GM15510 (cell line): ENCODE measurements at regions not wholly inside any gene's neighbourhood (a gene's known extent, or its start where the extent isn't known, plus 50 kb on each side); places are given as distances from the start of the nearest gene placed in this dataset.

Source experiments
- POLR2A ChIP-seq: IDR thresholded peaks from 3 replicates; pipeline ENCODE4 v1.6.1; 2011; ENCODE audit warnings: borderline replicate concordance; ENCODE audit not compliant: insufficient read length; ENCODE audit errors: extremely low read depth

DNA sequence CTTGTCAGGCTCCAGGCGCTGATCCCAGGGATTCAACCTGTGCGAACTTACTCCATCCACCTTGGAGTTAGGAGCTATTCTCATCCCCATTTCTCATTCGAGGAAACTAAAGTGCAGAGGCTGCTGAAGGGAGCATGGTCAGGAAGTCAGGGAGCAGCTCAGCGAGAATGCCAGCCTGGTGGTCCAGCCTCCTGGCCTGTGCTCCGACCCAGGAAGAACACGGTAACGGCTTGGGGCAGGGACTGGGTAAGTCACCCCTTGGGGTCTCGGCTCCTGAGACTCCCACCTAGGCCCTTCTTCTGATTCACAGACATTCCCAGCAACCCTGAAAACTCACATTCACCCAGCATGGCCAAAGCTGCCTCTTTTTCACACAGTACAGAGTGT is 132.8 kb downstream of the CRYBB2 start:
- TF ChIP-seq POLR2A = no peak

GRCh38 chr22:25353516-25354445 is 134.3 kb downstream of the CRYBB2 start:
- TF ChIP-seq POLR2A = no peak

- no peak for TF ChIP-seq POLR2A
These were observed 135.0 kb downstream of the CRYBB2 start for GRCh38 chr22:25354456-25354855.

DNA sequence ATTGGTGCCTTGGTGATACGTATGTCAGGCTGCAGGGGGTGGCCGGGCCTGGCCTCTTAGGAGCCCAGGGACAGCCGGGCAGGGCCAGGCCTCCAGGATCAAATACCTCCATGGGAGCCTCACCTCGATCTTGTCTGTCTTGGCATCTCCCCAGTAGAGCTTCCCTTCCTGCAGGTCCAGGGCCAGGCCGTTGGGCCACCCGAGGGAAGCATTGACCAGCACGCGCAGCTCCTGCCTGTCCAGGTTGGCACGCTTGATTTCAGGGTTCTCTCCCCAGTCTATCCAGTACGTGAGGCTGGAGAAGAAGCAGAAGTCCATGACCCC is 137.7 kb downstream of the CRYBB2 start:
- no peak for TF ChIP-seq POLR2A

- no peak for TF ChIP-seq POLR2A
These were observed 138.4 kb downstream of the CRYBB2 start for GRCh38 chr22:25357606-25358420.

- no peak for TF ChIP-seq POLR2A
These were observed 139.2 kb downstream of the CRYBB2 start for GRCh38 chr22:25358421-25359170.

GRCh38 chr22:25359601-25360261 is 140.3 kb downstream of the CRYBB2 start:
- TF ChIP-seq POLR2A = no peak

DNA sequence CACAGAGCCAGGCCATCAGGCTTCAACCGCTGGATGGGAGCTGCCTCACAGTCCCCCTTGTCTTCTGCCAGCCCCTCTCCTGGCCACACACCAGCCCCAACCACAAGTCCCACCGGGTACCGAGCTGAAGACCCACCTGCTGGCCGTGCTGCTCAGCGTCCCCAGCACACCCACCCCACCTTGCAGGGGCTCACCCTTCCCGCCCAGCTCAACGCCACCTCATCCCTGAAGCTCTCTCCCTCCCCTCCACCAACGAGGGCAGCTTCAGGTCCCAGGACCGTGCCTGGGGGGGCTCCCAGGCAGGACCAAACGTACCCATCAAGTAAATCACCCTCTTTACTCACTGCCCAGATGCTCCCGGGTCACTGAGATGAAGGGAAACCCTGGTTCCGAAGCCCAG is 141.0 kb downstream of the CRYBB2 start:
- TF ChIP-seq POLR2A = no peak

DNA sequence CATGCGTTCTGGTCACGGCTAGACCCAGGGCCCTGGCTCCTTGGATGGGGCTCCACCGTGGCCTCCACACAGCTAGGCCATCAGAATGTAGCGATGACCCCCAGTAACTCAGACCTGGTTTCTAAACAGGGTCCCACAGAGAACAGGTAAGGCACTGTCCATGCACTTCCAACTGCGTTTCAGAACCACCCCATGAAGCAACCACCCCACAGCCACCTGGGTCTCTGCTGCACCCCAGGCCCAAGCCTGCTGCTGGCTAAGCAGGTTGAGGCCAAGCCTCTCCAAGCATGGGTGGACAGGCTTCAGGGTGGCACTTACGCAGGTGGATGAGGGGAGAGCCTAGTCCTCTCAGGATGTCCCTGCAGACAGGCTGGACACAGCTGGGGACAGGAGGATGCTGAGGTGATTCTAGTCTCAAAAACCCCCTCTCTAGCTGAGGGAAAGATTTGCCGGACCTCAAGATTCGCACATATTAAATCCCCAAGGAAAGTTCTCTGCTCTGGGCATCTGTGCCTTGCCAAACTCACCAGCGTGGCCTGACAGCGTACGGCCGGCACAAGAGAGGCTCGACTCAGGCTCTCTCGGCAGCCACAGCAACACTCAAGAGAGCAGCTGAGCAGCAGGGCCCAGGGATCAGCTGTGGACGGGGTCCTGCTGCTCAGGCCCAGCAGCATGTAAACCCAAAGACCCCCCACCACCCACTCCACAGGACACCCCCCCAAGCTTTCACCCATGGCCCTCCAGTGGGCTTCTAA is 141.6 kb downstream of the CRYBB2 start:
- no peak for TF ChIP-seq POLR2A

- TF ChIP-seq POLR2A = no peak
These were observed 142.4 kb downstream of the CRYBB2 start for GRCh38 chr22:25361899-25362214.

DNA sequence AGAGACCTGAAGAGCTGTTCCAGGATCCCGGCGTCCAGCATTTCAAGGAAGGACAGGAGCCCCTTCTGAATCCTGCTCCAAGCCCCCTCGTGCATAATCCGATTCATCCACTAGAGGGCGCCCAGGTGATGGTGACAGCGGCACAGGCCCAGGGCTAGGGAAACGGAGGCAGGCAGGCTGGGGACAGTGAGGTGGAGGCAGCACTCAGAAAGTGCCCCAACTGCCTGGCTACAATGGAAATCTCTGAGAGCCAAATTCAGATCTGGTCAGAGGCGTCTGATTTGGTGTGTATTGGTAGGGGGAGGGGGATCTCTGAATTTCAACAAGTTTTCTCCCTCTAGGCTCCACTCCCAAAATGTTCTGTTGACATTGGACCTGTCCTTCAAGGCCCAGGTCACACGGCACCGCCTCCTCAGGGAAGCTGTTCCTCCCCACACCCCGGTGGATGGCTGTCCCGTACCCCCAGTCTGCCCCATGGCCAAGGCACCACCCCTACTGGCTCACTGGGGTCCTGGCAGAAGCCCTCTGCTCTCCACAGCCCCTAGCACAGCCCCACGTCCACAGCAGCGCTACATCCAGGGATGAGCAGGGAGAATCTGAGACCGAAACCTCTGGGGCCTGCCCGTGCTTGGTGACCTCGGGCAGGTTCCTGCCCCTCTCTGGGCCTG is 142.9 kb downstream of the CRYBB2 start:
- no peak for TF ChIP-seq POLR2A

DNA sequence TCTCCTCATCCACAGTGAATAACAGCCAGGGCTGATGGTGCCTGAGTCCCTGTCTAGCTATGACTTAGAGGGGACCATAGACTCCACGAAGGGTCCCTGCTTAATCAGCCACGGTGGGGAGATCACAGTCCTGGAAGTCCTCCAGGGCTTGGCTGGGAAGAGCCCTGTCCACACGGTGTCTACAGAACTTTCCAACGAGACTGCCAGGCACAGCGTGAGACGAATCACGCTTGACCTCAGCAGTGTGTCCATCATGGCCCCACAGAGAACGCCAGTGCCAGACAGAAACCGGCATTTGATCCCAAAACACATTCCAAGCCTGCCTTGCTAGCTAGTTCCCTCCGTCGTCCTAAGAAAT is 143.4 kb downstream of the CRYBB2 start:
- no peak for TF ChIP-seq POLR2A

DNA sequence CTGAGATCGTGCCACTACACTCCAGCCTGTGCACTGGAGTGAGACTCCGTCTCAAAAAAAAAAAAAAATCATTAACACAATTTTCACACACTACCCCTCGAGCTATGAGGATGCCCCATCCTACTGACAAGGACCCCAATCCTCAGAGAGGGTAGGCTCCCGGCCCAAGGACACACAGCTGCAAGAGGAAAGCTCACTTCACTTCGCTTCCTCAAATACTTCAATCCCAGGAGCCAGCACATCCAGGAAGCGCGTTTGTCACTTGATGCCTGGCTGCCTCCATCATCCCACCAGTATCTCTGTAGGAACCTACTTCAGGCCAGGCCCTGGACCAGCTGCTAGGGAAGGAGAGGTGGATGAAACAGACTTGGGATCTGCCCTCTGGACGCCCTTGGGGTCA is 144.0 kb downstream of the CRYBB2 start:
- no peak for TF ChIP-seq POLR2A

DNA sequence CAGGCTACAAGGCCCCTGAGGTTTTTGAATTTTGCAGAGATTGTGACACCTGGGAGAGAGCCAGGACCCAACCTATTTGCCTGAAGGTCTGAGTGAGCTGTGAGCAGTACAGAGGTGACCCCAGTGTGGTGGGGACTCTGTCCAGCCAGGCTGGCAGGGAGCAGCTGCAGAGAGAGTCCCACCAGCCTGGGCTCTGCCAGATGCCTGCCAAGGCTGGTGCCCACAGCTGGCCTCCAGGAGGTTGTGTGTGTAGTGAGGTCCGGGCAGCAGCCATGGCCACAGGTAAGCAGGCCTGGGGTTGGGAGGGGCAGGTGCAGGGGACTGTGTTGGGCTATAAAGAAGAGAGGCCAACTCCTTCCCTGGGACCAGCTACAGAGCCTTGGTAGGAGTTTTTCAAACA is 144.8 kb downstream of the CRYBB2 start:
- TF ChIP-seq POLR2A = no peak
